OCI-LY1 (cell line): ENCODE measurements at regions not wholly inside any gene's neighbourhood (a gene's known extent, or its start where the extent isn't known, plus 50 kb on each side); places are given as distances from the start of the nearest gene placed in this dataset.
"Not testable (repeated sequence)": the region's sequence is repeated elsewhere in the genome, so short reads cannot be mapped to it uniquely, and the experiment has no call there.

Experiments
- H2AFZ ChIP-seq: fragments of 200-600 bp; sonication (generic), shearing (Covaris generic); 2 replicates; pipeline ENCODE4 v1.6.0; 2014; ENCODE audit warnings: antibody characterized with exemption, mild to moderate bottlenecking, low read length
- H3F3A ChIP-seq: fragments of 200-600 bp; sonication (generic), shearing (Covaris generic); 2 replicates; pipeline ENCODE4 v1.6.0; 2014; ENCODE audit warnings: mild to moderate bottlenecking, antibody characterized with exemption, low read length, moderate library complexity; ENCODE audit not compliant: insufficient read depth
- H3K27ac ChIP-seq: fragments of 200-600 bp; sonication (generic); 2 replicates; pipeline ENCODE4 v1.5.1; 2014; ENCODE audit warnings: low read length, mixed run types, mild to moderate bottlenecking, low read depth; ENCODE audit not compliant: poor library complexity, severe bottlenecking
- H3K27me3 ChIP-seq: fragments of 200-600 bp; sonication (generic); 2 replicates; pipeline ENCODE4 v1.6.0; 2014; ENCODE audit warnings: antibody characterized with exemption, mild to moderate bottlenecking, low read length, moderate library complexity; ENCODE audit not compliant: insufficient read depth
- H3K36me3 ChIP-seq: fragments of 200-600 bp; sonication (generic); 2 replicates; pipeline ENCODE4 v1.6.1; 2014; ENCODE audit warnings: mild to moderate bottlenecking, antibody characterized with exemption, low read length, moderate library complexity, mixed read lengths; ENCODE audit not compliant: insufficient read depth
- H3K4me1 ChIP-seq: fragments of 200-600 bp; sonication (generic); 2 replicates; pipeline ENCODE4 v1.5.1; 2014; ENCODE audit warnings: mild to moderate bottlenecking, low read length, moderate library complexity; ENCODE audit not compliant: insufficient read depth, severe bottlenecking
- H3K4me2 ChIP-seq: fragments of 200-600 bp; sonication (generic), shearing (Covaris generic); 2 replicates; pipeline ENCODE4 v1.6.1; 2014; ENCODE audit warnings: low read length
- H3K4me3 ChIP-seq: fragments of 200-600 bp; sonication (generic); 2 replicates; pipeline ENCODE4 v1.5.1; 2014; ENCODE audit warnings: low read length, low read depth, mild to moderate bottlenecking, mixed read lengths; ENCODE audit not compliant: poor library complexity, severe bottlenecking
- H3K79me2 ChIP-seq: fragments of 200-600 bp; shearing (Covaris generic); 2 replicates; pipeline ENCODE4 v1.6.1; 2016; ENCODE audit warnings: mixed run types, low read length, mixed read lengths; ENCODE audit not compliant: insufficient read depth
- H3K9ac ChIP-seq: fragments of 200-600 bp; sonication (generic), shearing (Covaris generic); 2 replicates; pipeline ENCODE4 v1.6.1; 2014; ENCODE audit warnings: mild to moderate bottlenecking, low read length, mixed read lengths
- H3K9me2 ChIP-seq: fragments of 200-600 bp; sonication (generic), shearing (Covaris generic); 2 replicates; pipeline ENCODE4 v1.6.1; 2014; ENCODE audit warnings: low read depth, mild to moderate bottlenecking, low read length, mixed read lengths
- H3K9me3 ChIP-seq: fragments of 200-600 bp; shearing (Covaris generic); 2 replicates; pipeline ENCODE4 v1.6.1; 2014; ENCODE audit warnings: low read length, mixed read lengths
- H4K20me1 ChIP-seq: fragments of 200-600 bp; sonication (generic), shearing (Covaris generic); 2 replicates; pipeline ENCODE4 v1.6.0; 2016; ENCODE audit warnings: mild to moderate bottlenecking, low read length; ENCODE audit not compliant: insufficient read depth
- CTCF ChIP-seq: fragments of 200-600 bp; sonication (generic), shearing (Covaris generic); IDR thresholded peaks from 2 replicates; pipeline ENCODE4 v1.5.1; 2017; ENCODE audit warnings: mild to moderate bottlenecking, antibody characterized with exemption, low read length, moderate library complexity, mixed read lengths
- EZH2 ChIP-seq: fragments of 200-600 bp; sonication (generic), shearing (Covaris generic); IDR thresholded peaks from 2 replicates; pipeline ENCODE4 v1.8.0; 2017; ENCODE audit warnings: borderline replicate concordance, mixed run types, mild to moderate bottlenecking, antibody characterized with exemption, low read length, moderate library complexity, mixed read lengths

- H3K27ac ChIP-seq: no peak overlapping the region
- H3K36me3 ChIP-seq: no peaks in the 10 kb centered on the region
- H3K4me2 ChIP-seq: no peak overlapping the region
- no peak overlapping the region for H3K4me3 ChIP-seq
- TF ChIP-seq CTCF (no peak), EZH2 (no peak)
- H3K4me1 ChIP-seq: no peaks in the 10 kb centered on the region
- H3K79me2 ChIP-seq: no peaks in the 10 kb centered on the region
- H2AFZ ChIP-seq: no peak overlapping the region
- H3K9me2 ChIP-seq: no peaks in the 10 kb centered on the region
- no peaks in the 10 kb centered on the region for H3K9me3 ChIP-seq
- no peak overlapping the region for H3K9ac ChIP-seq
- H4K20me1 ChIP-seq: no peaks in the 10 kb centered on the region
- H3F3A ChIP-seq: no peaks in the 10 kb centered on the region
- no peaks in the 10 kb centered on the region for H3K27me3 ChIP-seq
Measured at GRCh38 chr1:70738624-70739023, 309.0 kb downstream of the PTGER3 start.

DNA sequence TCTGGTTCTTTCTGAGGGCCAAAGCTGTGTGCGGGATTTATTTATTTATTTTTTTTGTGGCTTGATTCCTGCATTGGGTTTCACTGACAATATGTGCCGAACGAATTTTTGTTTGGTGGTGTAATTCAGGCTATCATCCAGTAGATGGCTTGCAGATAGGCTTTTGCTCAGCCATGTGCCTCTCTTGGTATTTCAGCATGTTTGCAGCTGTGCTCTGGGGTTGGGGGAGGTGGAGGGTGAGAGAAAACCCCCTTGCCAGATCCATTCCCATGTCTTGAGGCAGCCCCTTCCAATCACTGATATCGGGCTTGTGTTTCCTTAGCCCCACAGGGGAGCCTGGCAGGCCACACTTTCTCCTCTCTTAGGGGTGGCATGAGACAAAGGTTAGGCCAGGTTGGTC is 302.4 kb downstream of the PTGER3 start:
- H3K9me2 ChIP-seq: no peaks in the 10 kb centered on the region
- H3K9ac ChIP-seq: no peak overlapping the region
- no peak overlapping the region for H2AFZ ChIP-seq
- H3K4me3 ChIP-seq: no peak overlapping the region
- no peaks in the 10 kb centered on the region for H4K20me1 ChIP-seq
- no peaks in the 10 kb centered on the region for H3K9me3 ChIP-seq
- no peaks in the 10 kb centered on the region for H3K79me2 ChIP-seq
- H3F3A ChIP-seq: no peaks in the 10 kb centered on the region
- no peak overlapping the region for H3K27ac ChIP-seq
- no peaks in the 10 kb centered on the region for H3K36me3 ChIP-seq
- H3K4me2 ChIP-seq: no peak overlapping the region
- no peaks in the 10 kb centered on the region for H3K4me1 ChIP-seq
- no peaks in the 10 kb centered on the region for H3K27me3 ChIP-seq
- peak; percentile 44 for TF ChIP-seq CTCF
- no peak for TF ChIP-seq EZH2

- H3K4me2 ChIP-seq, H3K9me2 ChIP-seq, H3K9me3 ChIP-seq, H3K27ac ChIP-seq, H3F3A ChIP-seq, H3K27me3 ChIP-seq, H3K4me3 ChIP-seq, H2AFZ ChIP-seq, H3K79me2 ChIP-seq, H3K9ac ChIP-seq, H3K4me1 ChIP-seq, H4K20me1 ChIP-seq, H3K36me3 ChIP-seq: not testable (repeated sequence)
Measured at GRCh38 chr1:70746062-70746461, 301.6 kb downstream of the PTGER3 start.

GRCh38 chr1:70747123-70747522 is 300.5 kb downstream of the PTGER3 start:
- not testable (repeated sequence) for H3K9me2 ChIP-seq, H3K27ac ChIP-seq, H3K9ac ChIP-seq, H3K36me3 ChIP-seq, H3K9me3 ChIP-seq, H2AFZ ChIP-seq, H3K79me2 ChIP-seq, H3K27me3 ChIP-seq, H3K4me1 ChIP-seq, H3K4me2 ChIP-seq, H3K4me3 ChIP-seq, H3F3A ChIP-seq, H4K20me1 ChIP-seq

- not testable (repeated sequence) for H3K79me2 ChIP-seq, H4K20me1 ChIP-seq, H3F3A ChIP-seq, H3K4me3 ChIP-seq, H3K27me3 ChIP-seq, H3K9me2 ChIP-seq, H2AFZ ChIP-seq, H3K4me2 ChIP-seq, H3K4me1 ChIP-seq, H3K9me3 ChIP-seq, H3K9ac ChIP-seq, H3K36me3 ChIP-seq, H3K27ac ChIP-seq
Measured at GRCh38 chr1:70751676-70752287, 295.8 kb downstream of the PTGER3 start.
